Central memory CD4-positive, alpha-beta T cell (primary cell): ENCODE measurements at regions not wholly inside any gene's neighbourhood (a gene's known extent, or its start where the extent isn't known, plus 50 kb on each side); places are given as distances from the start of the nearest gene placed in this dataset.

Experiments used
- DNase-seq: peaks from one replicate; pipeline ENCODE4 v3.0.0; 2022

DNA sequence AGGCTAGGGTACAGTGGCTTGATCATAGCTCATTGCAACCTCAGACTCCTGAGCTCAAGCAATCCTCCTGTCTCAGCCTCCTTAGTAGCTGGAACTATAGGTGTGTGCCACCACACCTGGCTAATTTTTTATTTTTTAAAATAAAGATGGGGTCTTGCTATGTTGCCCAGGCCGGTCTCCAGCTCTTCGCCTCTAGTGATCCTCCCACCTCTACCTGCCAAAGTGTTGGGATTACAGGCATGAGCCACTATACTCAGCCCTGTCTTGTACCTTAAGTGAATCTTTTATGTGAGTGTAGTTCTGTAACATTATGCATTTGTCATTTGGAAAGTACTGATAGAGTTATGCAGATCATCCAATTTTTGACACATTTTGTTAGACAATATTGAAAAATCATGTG lies 66.9 kb upstream of the C15orf39 start:
- no peak for DNase-seq

DNA sequence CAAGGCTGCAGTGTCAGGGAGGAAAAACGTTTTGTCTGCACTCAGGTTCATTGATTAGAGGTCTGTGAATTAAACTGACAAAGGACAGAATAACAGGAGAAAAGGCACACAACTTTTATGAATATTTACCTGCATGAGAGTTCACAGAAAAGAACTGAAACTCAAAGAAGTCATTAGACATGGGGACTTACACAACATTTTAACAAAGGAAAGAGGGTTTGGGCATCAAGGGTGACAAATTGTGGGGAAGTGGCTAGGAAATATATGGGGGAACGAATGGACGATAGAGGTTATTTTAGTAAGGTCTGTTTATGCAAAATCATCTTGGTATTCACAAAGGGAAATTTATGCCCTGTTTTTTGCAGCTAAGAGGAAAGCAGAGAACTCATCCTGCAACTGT lies 65.6 kb upstream of the C15orf39 start:
- no peak for DNase-seq

DNA sequence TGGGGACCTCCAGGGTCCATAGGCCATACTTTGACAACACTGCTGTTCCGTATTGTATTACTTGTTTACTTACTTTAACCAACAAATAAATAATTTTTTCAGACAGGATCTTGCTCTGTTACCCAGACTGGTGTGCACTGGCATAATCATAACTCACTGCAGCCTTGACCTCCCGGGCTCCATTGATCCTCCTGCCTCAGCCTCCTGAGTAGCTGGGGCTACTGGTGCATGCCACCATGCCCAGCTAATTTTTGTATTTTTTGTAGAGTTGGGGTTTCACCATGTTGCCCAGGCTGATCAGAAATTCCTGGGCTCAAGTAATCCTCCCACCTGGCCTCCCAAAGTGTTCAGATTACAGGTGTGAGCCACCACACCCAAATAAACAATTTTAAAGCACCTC lies 64.9 kb upstream of the C15orf39 start:
- no peak for DNase-seq

DNA sequence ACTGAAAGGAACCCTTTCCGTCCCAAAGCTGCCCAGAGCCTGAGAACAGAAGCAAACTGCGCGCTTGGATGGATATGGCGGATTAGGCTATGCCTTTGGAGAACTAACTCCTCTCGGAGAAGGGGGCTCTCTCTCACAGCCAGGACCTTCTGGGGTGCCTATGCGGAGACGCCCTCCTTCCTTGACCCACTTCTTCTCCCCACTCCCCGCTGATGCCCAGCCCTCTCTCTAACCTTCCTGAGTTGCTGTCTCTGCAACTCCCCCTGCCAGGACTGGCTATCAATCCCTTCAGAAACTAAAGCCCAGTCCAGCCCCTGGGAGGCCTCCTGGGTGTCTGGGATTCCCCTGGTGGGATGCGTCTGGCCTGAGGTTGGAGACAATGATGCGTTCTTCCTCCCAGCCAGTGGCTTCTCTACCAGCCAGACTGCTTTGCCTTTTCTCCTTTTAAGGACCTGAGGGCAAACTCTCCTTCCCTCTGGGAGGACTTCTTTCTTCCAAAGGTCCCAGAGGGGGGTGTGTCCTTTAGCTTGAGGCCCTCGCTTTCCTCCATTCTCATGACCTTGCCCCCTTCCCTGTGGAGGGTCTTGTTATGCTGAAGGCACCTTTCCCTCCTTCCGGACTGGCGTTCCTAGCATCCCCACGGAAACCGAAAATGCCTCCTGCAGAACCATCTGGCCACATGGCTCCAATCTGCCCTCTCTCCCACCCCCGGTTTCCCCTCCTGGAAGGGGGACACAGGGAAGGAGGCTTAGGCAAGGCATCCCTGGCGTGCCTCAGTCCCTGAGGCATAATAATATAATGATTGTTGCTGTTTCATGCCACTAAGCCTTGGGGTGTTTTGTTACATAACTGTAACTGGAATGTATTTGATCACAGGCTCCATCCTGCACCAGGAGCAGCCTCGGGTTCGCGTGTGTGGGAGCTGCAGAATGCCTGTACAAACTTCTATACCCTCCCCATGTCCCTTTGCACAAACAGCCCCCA lies 63.4 kb upstream of the C15orf39 start:
- no peak for DNase-seq

DNA sequence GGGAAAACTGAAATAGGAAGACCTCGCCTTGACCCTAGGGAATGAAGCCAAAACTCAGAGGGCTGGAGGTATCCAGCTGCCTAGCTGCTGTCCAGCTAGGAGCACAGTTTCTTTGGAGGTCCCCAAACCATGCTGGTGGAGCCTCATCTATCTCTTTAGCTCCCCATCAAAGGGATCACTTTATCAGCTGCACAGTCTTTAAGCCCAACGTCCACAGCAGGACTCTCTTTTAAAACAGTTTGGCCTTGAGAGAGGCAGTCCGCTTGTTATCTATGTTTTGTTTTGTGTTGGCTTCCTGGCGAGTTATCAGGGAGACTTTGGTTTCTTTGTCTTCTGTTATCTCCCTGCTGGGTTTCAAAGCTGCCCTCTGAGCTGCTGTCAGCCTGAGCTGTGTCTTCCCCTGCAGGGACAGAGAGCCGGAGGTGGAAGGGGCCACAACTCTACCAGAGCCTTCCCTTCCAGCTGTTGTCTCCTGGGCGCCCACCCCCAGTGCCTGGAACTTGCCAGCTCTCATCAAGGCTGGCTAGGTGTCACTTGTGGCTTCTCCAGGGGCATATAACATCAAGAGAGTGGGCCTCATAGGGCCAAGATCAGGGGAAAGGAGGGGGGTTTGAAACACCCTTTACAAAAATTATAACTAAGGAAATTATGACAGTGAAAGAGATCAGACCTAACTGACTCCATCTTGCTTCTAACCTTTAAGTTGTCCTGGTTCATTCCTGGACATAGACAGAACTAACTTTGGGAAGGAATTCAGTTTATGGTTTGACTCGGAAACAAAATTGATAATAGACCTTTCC lies 61.4 kb upstream of the C15orf39 start:
- no peak for DNase-seq

DNA sequence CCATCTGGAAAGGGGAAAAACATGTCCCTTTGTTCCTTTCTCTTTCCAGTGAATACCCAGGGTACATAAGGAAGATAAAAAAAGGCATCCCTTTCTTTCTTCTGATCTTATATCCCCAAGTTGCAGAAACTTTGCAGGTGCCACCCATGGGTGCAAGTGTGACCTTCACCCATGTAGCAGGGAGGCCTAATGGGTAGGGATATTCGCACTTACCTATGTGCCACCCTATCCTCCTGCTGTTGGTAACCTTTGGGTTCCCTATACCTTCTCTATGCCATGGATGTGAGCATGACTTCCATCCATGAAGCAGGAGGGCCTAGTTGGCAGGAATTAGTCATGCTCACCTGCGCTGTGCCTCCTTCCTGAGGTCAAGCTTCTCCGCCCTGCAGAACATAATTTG lies 59.2 kb upstream of the C15orf39 start:
- DNase-seq, result no peak

DNA sequence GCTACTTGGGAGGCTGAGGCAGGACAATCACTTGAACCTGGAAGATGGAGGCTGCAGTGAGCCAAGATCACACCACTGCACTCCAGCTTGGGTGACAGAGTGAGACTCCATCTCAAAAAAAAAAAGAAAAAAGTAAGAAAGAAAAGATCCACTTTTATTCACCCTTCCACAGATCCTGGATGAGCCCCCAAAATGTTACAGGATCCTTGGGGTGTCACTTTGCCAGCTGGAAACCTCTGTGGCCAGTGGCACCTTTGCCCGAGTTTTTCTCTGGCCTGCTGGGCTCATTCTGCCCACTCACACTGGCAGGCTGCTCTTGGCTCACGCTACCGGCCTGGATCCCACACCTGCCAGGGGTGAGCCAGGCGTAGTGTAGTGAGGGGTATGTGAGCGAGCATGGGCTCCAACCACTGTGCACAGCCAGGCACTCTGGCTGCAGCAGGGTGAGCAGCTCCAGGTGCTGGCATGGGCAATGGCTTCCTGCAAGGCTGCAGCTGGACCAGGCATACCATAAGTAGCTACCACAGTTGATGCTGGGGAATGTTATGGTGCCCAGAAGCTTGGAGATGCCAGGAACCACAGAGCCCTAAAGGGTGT lies 57.8 kb upstream of the C15orf39 start:
- DNase-seq, result no peak

DNA sequence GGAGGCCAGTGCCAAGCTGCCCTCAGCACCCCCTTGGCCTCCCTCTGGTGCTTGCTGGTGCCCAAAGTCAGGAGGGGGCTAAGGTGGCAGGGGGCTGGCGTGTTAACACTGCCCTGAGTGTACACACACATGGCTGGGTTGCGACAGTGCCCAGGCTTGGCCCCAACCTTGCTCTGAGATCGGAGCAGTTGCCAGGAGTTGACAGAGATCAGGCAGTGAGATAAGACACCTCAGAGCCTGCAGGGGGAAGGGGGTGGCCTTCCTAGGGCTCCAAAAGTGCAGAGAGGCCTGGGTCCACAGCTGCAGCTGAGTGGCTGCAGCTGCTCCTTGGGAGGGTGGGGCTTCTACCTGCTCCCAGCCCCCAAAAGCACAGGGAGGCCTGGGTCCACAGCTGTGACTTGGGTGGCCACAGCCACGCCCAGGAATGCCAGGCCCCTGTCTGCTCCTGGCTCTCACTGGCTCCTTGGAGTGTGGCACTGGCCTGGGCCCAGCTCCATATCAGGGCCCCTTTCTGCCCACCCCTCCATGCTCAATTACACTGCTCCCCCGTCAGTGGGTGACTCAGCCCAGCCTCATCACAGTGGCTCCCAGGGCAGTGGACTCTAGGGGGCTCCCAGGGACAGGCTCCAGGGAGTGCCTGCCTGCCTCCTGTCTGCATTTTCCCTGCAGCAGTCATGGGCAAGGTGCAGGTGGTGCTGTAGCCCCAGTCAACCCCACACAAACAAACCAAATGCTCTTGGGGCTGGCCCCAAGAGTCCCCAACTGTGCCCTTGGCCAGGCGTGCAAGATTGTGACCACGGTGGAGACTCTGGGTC lies 56.4 kb upstream of the C15orf39 start:
- no peak for DNase-seq

DNA sequence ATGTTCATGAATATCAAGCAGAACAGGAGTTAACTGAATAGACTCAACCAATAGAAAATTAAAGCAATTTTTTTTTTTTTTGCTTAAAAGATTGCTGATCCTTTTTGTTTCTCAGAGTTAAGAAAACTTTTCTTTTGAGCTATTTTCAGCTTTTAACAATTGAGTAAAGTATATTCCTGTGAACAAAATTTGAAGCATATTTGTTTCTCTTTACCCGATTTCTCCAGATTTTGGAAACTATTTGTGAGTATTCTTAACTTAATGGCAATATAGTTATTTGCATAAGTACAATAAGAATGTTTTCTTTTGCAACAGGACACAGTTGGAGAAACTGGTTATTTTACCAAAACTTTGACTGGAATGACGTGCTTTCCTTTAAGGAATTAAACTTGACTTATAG lies 53.4 kb upstream of the C15orf39 start:
- no peak for DNase-seq

DNA sequence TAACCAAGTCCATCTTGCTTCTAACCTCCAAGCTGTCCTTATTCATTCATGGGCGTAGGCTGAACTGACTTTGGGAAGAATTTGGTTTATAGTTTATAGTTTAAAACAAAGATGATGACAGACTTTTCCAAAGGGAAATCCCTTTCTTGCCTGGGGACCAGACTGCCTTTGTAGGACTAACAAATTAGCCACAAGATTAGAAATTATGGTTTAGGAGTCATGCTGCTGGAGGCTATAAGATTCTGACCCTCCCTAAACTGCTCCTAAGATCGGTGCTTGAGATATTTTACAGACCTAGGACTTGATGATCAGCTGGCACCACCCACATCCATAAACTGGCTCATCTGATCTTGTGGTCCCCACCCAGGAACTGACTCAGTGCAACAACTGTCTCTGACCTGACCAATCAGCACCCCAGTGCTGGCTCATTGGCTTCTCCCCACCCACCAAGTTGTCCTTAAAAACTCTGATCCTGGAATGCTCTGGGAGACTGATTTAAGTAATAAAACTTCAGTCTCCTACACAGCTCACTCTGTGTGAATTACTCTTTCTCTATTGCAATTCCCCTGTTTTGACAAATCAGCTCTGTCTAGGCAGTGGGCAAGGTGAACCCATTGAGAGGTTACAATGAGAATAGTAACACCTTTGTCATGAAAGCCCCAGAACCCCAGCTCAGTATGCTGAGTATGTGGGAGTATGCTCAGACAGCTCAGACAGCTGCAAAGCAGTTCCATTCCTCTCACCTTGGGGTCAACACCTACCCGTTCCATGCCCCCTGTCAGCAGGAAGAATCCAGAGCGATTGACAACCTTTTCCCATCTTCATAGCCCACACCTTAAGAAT lies 51.6 kb upstream of the C15orf39 start:
- no peak for DNase-seq

DNA sequence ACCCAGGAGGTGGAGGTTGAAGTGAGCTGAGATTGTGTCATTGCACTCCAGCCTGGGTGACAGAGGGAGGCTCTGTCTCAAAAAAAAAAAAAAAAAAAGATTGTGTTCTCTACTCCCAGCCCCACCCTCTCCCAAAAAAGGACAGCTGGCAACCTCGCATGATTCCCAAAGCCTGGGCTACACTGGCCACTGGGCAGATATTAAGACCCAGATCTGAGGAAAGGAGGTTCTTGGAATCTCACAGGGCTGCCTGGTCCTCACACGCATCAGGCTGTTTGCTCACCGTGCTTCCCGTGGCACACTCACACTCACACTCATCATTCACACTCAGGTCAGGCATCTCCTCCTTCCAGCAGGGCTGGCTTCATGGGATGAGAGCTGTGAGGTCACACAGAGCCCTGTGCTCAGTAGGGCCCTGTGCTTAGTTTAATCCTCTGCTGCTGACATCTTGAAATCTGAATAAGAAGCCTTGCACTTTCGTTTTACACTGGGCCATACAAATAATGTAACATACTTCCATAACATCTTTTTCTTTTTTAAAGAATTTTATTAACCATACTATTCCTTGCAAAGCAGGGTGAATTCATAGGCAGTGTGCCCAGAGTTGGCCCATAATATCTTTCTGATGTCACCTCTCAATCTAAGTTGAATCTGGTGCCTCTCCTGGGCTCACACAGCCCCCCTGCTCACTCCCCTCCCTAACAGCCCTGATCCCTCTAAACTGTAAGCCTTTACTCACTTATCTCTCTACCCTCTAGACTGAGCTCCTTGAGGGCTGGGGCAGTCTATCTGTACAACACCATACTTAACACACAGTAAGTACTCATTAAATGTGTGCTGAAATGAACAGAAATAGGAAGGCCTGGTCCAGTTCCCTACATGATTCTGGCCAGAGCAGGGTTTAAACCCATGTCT lies 50.2 kb upstream of the C15orf39 start:
- no peak for DNase-seq
